DND-41 (cell line): ENCODE measurements at regions not wholly inside any gene's neighbourhood (a gene's known extent, or its start where the extent isn't known, plus 50 kb on each side); places are given as distances from the start of the nearest gene placed in this dataset.

Source experiments
- EZH2 ChIP-seq: IDR thresholded peaks from 3 replicates; pipeline ENCODE4 v1.6.1; 2012; ENCODE audit warnings: borderline replicate concordance, low read depth, mild to moderate bottlenecking, moderate library complexity, low read length, inconsistent platforms; ENCODE audit not compliant: severe bottlenecking
- TF ChIP-seq, protein P1 (sequence below): IDR thresholded peaks from 2 replicates; pipeline ENCODE4 v1.5.1; 2012; ENCODE audit warnings: borderline replicate concordance, low read length, moderate library complexity, mild to moderate bottlenecking; ENCODE audit not compliant: poor library complexity, severe bottlenecking; ENCODE audit errors: extremely low read depth

DNA sequence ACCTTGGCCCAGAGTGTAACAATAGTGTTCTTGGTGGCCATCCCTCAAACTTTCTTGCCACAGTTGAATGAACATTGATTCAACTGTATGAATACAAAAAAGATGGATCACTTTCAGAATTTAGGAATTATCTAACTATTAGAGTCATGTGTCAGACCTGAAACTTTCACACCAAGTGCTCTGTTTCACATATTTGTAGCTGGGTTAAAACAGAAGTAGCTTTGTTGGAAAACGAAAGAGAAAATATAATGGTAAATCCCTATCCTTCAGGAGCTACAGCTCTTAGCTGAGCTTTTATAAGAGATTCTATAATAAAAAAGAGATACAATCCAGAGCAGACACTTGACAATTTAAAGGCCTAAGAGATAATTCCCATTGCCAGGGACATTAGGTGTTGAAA lies 719.3 kb downstream of the JRKL start:
- TF ChIP-seq, protein P1, sequence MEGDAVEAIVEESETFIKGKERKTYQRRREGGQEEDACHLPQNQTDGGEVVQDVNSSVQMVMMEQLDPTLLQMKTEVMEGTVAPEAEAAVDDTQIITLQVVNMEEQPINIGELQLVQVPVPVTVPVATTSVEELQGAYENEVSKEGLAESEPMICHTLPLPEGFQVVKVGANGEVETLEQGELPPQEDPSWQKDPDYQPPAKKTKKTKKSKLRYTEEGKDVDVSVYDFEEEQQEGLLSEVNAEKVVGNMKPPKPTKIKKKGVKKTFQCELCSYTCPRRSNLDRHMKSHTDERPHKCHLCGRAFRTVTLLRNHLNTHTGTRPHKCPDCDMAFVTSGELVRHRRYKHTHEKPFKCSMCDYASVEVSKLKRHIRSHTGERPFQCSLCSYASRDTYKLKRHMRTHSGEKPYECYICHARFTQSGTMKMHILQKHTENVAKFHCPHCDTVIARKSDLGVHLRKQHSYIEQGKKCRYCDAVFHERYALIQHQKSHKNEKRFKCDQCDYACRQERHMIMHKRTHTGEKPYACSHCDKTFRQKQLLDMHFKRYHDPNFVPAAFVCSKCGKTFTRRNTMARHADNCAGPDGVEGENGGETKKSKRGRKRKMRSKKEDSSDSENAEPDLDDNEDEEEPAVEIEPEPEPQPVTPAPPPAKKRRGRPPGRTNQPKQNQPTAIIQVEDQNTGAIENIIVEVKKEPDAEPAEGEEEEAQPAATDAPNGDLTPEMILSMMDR = no peak
- no peak for TF ChIP-seq EZH2
